SK-N-SH (cell line): ENCODE measurements at regions not wholly inside any gene's neighbourhood (a gene's known extent, or its start where the extent isn't known, plus 50 kb on each side); places are given as distances from the start of the nearest gene placed in this dataset.

Source experiments
- EZH2phosphoT487 ChIP-seq: fragments of 200-600 bp; sonication (generic); IDR thresholded peaks from 2 replicates; pipeline ENCODE4 v1.6.1; 2017; ENCODE audit warnings: low read depth, mixed run types, mild to moderate bottlenecking, antibody characterized with exemption, moderate library complexity, borderline replicate concordance
- FOXJ3 ChIP-seq: sonication (generic); formaldehyde crosslinking; IDR thresholded peaks from 2 replicates; pipeline ENCODE4 v1.5.1; 2020; ENCODE audit warnings: mild to moderate bottlenecking, missing genetic modification reagents
- GABPA ChIP-seq: IDR thresholded peaks from 2 replicates; pipeline ENCODE4 v1.4.0; 2012; ENCODE audit warnings: low read depth, mild to moderate bottlenecking
- JUND ChIP-seq: IDR thresholded peaks from 2 replicates; pipeline ENCODE4 v1.4.0; 2012
- NRF1 ChIP-seq: IDR thresholded peaks from 2 replicates; pipeline ENCODE4 v1.6.1; 2012; ENCODE audit warnings: low read depth, mild to moderate bottlenecking, low read length
- RFX5 ChIP-seq: IDR thresholded peaks from 2 replicates; pipeline ENCODE4 v1.6.1; 2012; ENCODE audit warnings: mild to moderate bottlenecking, improper control_type of control experiment, low read length
- TCF12 ChIP-seq: IDR thresholded peaks from 2 replicates; pipeline ENCODE4 v1.4.0; 2012
- TF ChIP-seq, protein P1 (sequence below): fragments of 200-600 bp; sonication (generic); IDR thresholded peaks from 2 replicates; pipeline ENCODE4 v1.6.1; 2017; ENCODE audit warnings: antibody characterized with exemption, mild to moderate bottlenecking, moderate library complexity
- TF ChIP-seq, protein P2 (sequence below): IDR thresholded peaks from 2 replicates; pipeline ENCODE4 v1.6.1; 2012; ENCODE audit warnings: mild to moderate bottlenecking, low read depth, low read length, moderate library complexity
- TF ChIP-seq, protein P3 (sequence below): fragments of 150-350 bp; IDR thresholded peaks from 2 replicates; pipeline ENCODE4 v1.6.1; 2016; ENCODE audit warnings: mild to moderate bottlenecking, low read depth, low read length

DNA sequence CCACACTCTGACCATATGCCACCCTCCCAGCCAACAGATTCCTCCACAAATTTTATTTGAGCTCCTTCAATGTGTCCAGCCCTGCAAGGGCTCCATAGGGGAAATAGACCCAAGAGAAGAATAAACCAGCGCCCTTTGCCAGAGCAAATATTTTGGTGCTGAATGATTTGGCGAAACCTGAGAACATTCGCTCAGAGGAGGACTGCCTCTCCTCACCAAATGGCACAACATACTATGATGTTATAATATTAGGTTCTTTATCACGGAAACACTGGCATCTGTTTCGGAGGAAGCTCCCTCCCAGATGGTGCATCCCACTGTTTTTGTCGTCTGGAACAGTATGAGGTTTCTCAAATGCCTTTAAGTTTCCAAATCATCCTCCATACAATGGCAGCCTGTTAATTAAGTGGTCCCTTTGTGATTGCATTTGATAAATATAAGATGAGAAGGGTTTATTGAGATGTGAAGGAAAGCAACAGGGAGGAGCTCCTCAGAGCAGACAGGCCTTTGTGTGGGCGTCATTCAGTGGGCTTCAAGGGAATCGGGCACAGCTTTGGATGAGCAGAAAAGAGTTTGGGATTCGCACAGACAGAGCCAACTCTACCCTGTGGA, 139.1 kb upstream of the ADRA1B start:
- TF ChIP-seq, protein P1, sequence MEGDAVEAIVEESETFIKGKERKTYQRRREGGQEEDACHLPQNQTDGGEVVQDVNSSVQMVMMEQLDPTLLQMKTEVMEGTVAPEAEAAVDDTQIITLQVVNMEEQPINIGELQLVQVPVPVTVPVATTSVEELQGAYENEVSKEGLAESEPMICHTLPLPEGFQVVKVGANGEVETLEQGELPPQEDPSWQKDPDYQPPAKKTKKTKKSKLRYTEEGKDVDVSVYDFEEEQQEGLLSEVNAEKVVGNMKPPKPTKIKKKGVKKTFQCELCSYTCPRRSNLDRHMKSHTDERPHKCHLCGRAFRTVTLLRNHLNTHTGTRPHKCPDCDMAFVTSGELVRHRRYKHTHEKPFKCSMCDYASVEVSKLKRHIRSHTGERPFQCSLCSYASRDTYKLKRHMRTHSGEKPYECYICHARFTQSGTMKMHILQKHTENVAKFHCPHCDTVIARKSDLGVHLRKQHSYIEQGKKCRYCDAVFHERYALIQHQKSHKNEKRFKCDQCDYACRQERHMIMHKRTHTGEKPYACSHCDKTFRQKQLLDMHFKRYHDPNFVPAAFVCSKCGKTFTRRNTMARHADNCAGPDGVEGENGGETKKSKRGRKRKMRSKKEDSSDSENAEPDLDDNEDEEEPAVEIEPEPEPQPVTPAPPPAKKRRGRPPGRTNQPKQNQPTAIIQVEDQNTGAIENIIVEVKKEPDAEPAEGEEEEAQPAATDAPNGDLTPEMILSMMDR: no peak
- TF ChIP-seq FOXJ3 (CRISPR knock-in tag): no peak
- TF ChIP-seq EZH2phosphoT487: no peak
- no peak for TF ChIP-seq JUND
- TF ChIP-seq, protein P2, sequence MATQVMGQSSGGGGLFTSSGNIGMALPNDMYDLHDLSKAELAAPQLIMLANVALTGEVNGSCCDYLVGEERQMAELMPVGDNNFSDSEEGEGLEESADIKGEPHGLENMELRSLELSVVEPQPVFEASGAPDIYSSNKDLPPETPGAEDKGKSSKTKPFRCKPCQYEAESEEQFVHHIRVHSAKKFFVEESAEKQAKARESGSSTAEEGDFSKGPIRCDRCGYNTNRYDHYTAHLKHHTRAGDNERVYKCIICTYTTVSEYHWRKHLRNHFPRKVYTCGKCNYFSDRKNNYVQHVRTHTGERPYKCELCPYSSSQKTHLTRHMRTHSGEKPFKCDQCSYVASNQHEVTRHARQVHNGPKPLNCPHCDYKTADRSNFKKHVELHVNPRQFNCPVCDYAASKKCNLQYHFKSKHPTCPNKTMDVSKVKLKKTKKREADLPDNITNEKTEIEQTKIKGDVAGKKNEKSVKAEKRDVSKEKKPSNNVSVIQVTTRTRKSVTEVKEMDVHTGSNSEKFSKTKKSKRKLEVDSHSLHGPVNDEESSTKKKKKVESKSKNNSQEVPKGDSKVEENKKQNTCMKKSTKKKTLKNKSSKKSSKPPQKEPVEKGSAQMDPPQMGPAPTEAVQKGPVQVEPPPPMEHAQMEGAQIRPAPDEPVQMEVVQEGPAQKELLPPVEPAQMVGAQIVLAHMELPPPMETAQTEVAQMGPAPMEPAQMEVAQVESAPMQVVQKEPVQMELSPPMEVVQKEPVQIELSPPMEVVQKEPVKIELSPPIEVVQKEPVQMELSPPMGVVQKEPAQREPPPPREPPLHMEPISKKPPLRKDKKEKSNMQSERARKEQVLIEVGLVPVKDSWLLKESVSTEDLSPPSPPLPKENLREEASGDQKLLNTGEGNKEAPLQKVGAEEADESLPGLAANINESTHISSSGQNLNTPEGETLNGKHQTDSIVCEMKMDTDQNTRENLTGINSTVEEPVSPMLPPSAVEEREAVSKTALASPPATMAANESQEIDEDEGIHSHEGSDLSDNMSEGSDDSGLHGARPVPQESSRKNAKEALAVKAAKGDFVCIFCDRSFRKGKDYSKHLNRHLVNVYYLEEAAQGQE: no peak
- TF ChIP-seq, protein P3, sequence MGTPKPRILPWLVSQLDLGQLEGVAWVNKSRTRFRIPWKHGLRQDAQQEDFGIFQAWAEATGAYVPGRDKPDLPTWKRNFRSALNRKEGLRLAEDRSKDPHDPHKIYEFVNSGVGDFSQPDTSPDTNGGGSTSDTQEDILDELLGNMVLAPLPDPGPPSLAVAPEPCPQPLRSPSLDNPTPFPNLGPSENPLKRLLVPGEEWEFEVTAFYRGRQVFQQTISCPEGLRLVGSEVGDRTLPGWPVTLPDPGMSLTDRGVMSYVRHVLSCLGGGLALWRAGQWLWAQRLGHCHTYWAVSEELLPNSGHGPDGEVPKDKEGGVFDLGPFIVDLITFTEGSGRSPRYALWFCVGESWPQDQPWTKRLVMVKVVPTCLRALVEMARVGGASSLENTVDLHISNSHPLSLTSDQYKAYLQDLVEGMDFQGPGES: no peak
- no peak for TF ChIP-seq RFX5
- no peak for TF ChIP-seq GABPA
- no peak for TF ChIP-seq NRF1
- TF ChIP-seq TCF12: no peak
